ENCODE measurements at regions not wholly inside any gene's neighbourhood (a gene's known extent, or its start where the extent isn't known, plus 50 kb on each side); places are given as distances from the start of the nearest gene placed in this dataset.

GRCh38 chr9:86601697-86602096 lies 247.5 kb upstream of the TUT7 start:
- no peak for TF ChIP-seq CTCF (IDR thresholded peaks at IDR 0.05)
- no peak for TF ChIP-seq POLR2AphosphoS5 (IDR thresholded peaks at IDR 0.05)
- TF ChIP-seq POLR2A (IDR thresholded peaks at IDR 0.05; ENCODE audit: low read depth), result no peak
- no peak for TF ChIP-seq EP300 (IDR thresholded peaks at IDR 0.05)

Measured in esophagus muscularis mucosa (tissue), 4 donors.